Stimulated activated CD8-positive, alpha-beta memory T cell treated with anti-CD3 and anti-CD28 coated beads, Interleukin-7, amount 100 ng/mL, for 1 hour (primary cell): ENCODE measurements at regions not wholly inside any gene's neighbourhood (a gene's known extent, or its start where the extent isn't known, plus 50 kb on each side); places are given as distances from the start of the nearest gene placed in this dataset.
"Not testable (repeated sequence)": the region's sequence is repeated elsewhere in the genome, so short reads cannot be mapped to it uniquely, and the experiment has no call there.

ENCODE experiments used
- DNase-seq, 2 donors: peaks; one replicate each; pipeline ENCODE4 v3.0.0-alpha.2; 2020; ENCODE audit warnings: low read depth in 2 of 2

DNA sequence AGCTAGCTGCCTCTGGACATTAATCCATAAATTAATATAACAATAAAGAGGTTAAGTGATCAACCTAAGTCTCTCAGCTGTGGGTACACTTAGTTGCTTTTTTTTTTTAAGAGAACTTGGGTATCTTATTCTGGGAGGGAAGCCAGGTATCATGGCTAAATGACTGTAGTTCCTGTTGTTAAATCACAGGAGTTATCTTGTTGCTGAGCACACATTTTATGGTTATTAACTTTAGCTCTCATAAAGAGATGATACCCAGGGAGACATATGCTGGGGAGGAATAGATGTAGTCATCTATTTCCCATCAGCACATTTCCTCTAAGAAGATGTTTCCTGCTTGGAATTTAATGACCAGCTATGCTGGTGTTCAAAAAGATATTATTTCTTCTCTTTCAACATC, 227.8 kb downstream of the PTGER3 start:
- no peak for DNase-seq

DNA sequence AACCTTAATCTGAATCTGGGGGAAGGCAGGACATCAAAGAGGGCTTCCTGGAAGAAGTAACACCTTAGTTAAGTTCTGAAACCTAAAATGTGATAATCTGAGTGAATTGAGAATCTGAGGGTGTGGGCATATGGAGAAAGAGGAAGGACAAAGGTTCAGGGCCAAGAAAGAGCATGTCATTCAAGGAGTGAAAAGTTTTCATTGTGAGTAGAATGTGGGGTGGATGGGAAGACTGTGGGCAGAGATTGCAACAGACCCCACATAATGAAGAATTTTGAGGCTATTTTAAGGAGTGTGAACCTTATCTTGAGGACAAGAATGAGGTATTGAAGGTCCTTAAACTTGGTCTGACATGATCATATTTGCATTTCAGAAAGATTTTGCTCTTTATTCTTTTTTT, 227.2 kb downstream of the PTGER3 start:
- no peak for DNase-seq

DNA sequence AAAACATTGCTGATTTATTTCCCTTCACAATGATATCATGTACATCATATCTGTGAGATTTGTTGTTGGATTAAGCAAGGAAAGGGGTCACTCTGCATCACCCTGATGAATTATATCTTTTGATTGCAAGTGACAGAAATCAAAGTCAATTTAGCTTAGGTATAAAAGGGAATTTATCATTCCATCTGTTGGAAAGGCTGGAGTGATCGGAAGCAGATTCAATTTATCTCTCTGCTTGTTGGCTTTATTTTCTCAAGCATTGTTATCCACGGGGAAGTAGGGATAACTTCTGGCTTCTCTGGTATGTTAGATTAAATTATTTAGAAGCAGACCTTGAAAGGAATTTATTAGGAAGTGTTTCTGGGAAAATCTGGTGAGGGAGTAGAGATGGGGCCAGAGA, 226.6 kb downstream of the PTGER3 start:
- DNase-seq, result no peak

DNA sequence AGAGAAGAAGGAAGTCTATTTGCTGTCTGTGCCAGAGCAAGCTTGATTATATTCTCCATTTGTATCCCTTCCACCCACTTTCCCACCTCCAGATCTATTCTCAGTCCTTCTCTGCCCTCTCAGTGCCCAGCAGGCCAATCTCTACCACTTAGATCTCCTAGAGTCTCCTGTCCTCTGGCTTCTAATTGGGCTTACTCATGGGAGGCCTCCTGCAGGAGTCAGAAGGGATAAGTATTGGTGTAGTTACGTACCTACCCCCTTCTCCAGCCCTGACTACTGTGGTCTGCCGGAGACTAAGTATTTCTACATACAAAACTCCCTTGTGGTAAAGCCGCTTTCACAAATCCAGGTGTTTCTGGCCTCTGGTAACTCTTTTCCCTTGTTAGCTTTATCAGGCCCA, 221.2 kb downstream of the PTGER3 start:
- no peak for DNase-seq

DNA sequence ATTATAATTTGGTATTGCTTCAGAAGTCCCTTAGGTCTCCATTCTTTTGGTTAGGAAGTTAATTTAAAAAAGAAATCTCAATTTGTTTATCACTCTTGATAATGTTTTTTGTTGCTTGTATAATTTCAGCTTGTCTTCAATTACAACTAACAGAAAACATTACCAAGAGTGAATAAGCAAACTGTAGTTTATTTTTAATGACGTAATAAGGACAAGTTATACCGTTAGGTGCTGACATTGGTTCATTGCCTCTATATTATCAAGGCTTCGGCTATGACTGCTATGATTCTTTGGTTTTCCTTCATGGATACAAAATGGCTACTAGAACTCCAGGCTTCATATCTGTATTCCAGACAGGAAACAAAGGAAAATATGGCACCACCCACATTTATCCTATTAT, 220.6 kb downstream of the PTGER3 start:
- DNase-seq, result no peak

DNA sequence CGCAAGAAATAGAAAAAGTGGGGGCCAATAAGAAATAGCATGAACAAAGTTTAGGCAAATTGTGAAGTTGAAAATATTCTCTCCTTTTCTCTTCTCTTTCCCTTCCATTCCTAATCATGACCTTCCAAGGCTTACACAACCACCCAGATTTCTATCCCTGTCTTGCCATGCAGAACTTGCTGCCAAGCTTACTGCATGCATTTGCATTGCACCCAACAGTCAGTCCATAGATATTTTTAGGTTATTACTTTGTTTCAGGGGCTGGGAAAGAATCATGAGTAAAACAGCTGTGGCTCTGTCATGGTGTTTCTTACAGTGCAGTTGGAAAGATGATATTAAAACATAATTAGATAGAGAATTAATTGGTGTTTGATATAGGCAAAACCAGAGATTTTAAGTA, 219.4 kb downstream of the PTGER3 start:
- no peak for DNase-seq

DNA sequence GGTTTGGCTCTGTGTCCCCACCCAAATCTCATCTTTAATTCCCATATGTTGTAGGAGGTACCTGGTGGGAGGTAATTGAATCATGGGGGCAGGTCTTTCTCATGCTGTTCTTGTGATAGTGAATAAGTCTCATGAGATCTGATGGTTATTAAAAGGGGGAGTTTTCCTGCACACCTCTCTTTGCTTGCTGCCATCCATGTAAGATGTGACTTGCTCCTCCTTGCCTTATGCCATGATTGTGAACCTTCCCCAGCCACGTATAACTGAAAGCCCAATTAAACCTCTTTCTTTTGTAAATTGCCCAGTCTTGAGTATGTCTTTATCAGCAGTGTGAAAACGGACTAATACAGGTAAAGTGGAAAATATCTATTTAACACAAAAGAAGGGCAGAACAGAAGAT, 213.3 kb downstream of the PTGER3 start:
- not testable (repeated sequence) for DNase-seq

DNA sequence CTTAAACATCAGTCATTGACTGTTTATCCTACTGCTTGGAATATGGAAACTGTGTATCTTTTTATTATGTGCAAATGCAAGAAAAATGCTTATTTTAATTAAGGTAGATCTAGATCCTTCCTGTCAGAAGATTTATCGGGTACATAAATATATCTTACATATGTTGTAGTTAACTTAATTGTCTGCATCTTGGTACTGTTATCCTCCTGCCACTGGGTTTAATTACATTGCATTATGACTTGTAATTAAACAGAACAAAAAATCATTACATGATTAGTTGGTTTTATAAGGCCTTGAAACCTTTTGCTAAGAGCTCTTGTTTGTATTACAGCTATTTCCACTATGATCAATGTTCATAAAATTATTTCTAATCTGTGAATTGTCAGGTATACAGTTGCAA, 211.2 kb downstream of the PTGER3 start:
- DNase-seq, result no peak

DNA sequence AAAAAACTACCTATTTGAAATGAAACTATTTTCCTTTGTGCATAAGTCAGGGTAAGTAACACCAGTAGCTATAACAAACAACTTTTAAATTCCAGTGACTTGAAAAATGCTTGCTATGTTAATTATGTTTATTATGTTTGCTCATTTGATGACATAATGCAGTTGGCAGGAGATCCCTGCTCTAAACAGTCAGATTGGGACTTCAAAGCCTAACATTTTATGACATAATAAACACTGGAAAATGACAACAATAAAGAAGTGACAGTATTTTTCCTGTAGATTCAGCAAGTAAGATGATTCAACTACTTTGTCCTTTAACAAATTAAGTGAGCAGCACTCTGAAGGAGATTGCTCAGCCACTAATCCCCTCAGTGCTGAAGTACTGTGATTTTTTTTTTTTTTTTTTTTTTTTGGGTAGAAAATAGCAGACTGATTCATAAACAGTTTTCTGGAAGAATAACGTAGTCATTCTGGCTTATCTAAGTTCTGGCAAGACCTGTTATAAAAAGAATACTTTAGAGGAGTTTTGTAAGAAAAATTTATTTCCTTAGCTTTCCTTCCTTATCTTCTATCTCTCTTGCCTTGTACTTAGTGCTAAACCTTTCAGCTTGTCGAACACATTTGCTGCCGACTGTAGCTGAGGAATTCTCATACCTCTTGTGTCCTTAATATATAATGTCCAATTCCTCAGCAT, 207.2 kb downstream of the PTGER3 start:
- no peak for DNase-seq

DNA sequence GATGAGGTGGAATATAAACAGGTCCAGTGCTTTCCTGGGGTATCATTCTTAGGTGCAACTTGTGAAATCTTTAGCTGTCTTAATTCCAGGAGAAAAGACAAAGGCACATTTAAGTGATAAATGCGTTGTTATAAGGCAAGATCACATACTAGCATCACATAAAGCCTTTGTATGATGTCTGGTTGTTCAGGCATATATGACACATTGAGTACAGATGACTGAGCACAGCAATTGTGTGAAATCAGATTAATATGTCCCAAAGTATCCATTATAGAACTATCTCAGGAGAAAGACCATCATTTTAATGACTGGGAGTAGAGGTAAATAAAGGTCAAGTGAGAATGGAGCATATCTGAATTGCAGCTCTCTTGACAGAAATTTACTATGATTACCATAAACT, 205.1 kb downstream of the PTGER3 start:
- DNase-seq, result no peak

DNA sequence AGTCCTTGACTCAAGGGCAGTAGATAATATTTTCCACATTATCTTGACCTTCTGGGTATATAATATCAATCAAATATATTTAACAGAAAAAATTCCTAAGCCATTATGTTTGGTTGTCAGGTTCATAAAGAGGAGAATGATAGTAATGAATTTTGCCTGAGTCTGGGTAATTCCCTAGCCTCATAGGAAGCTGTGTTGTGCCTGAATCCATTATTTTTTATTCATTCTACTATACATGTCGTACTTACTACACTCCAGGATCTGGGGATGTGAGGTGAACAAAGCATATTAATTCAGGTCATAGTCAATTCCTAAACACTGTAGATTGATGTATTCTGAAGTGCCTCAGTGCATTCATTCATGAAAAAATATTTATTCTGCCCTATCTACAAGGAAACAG, 204.2 kb downstream of the PTGER3 start:
- DNase-seq, result no peak

DNA sequence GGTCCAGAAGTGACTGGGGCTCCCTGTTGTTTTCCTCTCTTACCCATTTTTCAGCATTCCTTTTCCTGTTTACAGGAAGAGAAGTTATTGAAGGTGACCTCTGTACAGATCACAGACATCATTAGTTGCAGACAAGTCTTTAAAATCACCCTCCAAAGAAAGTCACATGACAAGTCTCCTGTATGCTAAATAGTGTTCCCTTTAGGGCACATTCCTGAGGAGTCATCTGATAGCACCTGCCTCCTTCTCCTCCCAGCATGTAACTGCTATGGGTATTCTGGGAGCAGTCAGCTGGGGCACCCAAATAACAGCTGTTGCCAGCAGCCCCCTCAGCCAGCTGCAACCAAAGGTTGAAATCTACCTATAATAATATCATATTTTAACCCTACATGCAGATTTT, 200.6 kb downstream of the PTGER3 start:
- no peak for DNase-seq

DNA sequence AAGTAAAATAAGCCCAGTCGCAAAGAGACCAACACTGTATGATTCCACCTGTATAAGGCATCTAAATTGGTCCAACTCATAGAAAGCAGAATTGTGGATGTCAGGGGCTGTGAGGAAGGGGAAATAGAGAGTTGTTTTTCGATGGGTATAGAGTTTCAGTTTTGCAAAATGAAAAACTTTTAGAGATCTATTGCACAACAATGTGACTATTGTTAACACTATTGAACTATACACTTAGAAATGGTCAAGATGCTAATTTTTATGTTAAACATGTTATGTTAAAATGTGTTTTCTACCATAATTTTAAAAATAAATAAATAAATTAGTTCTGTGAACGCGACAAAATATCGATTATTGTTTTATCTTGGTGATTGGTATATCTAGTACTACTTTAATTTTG, 192.4 kb downstream of the PTGER3 start:
- no peak for DNase-seq

DNA sequence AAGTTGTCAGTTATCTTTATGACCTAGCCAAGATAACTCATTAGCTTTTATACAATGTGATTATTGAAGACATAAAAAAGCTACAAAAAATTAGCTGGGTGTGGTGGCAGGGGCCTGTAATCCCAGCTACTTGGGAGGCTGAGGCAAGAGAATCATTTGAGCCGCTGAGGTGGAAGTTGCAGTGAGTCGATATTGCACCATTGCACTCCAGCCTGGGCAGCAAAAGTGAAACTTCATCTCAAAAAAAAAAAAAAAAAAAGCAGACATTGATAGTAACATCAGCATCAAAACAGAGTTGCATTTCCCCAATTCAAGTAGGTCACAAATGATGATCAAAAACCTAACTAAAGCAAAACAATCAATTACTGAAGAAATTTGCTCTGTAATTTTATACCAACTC, 191.4 kb downstream of the PTGER3 start:
- no peak for DNase-seq

DNA sequence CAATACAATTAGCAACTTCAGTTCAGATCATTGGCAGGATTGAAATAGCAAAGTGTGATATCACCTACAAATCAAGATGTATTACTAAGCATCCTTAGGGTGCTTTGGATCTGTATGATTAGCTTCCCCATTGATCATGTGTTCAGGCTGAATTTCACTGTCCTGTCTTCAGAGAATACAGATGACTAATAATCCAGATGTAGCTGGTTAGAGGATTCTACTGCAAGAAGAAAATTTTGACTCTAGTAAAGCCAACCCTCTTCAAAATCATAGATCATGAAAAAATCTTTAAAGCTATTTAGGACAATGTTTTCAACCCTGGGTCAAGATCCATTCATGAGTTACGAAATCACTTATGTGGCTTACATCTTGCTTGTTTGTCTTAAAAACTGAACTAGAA, 184.4 kb downstream of the PTGER3 start:
- DNase-seq, result no peak

DNA sequence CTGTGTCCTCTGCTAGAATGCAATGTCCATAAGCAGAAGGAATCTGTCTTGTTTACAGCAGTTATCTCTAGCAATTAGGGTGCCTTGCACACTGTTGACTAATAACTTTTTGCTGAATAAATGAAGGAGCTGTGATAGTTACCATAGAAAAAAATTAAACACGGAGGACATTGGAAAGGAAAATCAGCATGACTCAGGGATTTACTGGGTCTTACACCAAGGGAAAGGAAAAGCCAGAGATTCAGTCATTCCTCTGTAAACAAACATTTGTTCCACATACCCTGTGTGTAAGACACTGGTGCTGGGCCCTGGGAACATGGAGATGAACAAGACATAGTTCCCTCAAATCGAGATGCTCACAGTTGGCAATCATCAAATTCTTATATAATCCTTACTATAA, 183.3 kb downstream of the PTGER3 start:
- DNase-seq, result no peak

DNA sequence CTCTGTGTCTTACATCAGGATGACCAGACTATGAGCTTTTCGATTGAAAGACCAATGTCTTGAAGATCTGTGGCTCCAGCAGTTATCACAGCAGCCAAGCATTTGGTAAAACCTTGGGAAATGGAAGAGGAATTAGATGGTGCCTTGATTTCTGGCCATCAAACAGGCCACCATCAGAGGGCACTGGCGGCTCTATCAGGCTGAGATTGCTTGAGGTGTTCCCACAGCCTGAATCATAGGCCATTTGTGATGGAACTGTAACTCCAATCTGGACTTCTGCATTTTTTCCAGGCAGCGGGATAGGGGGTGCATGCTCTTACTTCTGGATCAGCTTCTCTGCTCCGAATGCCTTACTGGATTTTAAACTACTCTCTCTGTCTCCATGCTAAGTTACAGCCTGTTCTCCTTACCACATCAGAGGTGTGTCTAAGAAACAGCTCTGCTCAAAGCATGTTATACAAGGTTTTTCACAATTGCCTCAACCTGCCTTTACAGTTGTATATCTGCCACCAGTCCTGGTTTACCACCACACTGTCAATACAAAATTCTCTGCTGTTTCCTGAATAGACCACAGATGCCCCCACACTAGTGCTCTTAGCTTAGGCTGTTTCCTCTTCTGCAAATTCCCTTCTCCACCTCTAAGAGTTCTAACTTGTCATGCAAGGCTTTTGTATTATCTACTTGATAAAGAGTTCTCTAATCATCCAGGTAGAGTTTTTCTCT, 180.9 kb downstream of the PTGER3 start:
- DNase-seq, result no peak

DNA sequence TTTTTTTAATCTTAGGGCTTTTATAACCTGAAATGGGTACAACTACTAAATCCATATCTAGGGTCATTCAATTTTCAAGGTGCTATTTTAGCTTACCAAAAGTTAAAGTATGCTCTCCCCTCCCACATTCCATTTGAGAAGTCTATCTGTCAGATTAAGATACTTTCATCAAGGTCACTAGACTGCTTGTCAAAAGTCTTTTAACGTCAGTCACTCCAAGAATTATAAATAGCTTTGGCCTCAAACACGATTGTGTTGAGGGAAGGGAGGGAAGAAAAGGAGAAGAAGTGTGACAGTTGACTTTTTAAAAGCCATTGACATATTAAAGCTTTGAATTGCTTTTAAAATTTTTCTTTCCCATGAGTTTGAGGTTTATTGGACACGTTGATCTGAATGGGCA, 175.8 kb downstream of the PTGER3 start:
- DNase-seq, result no peak

DNA sequence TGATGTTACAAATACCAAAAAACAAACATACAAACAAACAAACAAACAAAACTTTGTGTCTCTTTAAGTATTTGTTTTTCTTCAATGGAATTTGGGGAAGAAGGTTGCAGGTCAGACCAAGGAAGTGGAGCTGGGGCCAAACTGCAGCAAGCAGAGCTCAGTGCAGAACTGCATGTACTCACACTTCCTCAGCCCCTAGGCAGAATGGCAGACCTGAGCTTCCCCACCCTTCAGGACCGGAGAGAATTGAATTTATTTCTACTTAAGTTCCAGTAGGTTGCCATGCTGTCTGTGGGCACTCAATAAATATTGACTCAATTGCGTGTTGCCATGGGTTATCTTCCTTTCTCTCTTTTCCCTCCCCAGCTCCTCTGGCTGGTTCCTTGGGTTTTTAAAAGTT, 173.6 kb downstream of the PTGER3 start:
- DNase-seq, result no peak

DNA sequence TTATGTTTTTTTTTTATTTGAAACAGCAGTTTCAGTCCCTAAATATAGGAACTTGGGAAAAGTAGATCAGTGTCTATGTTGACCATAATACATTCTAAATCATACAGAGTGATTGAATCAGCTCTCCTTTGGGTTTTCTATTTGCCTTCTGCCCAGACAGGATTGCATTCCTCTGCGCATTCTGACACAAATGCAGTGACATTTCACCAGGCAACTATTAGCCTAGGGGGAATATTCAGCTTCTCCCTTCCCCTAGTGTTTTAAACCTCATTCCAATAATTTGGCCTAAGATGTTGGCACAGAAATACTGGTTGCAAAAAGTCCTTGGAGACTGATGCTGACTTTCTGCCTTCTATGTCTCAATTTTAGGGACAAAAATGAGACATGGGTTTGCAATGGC, 172.8 kb downstream of the PTGER3 start:
- DNase-seq, result no peak

DNA sequence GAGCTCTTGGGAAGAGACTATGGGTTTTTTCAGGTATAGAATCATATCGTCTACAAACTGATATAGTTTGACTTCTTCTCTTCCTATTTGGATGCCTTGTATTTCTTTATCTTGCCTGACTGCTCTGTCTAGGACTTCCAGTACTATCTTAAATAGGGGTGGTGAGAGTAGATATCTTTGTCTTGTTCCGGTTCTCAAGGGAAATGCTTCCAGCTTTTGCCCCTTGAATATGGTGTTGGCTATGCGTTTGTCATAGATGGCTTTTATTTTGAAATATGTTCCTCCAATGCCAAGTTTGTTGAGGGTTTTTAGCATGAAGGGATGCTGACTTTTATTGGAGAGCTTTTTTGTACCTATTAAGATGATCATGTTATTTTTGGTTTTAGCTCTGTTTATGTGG, 170.3 kb downstream of the PTGER3 start:
- DNase-seq, result no peak

DNA sequence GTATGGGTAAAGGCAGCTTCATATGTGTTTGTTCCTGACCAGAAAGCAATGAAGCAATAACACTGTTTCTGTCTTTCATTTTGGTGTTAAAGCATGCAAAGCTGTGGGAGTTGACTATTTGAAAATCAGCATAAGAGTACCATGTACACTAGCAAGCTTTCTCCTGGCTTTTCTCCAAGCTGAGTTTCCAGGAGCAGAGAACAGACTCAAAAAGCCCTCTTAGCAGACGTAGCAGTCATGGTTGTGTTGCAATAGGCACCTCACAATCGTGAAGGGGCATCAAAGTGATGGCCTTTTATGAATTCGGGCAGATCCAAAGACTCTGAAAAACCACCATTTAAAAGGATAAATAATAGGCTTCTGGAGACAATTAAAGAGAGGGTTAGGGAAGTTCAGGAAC, 159.7 kb downstream of the PTGER3 start:
- no peak for DNase-seq

DNA sequence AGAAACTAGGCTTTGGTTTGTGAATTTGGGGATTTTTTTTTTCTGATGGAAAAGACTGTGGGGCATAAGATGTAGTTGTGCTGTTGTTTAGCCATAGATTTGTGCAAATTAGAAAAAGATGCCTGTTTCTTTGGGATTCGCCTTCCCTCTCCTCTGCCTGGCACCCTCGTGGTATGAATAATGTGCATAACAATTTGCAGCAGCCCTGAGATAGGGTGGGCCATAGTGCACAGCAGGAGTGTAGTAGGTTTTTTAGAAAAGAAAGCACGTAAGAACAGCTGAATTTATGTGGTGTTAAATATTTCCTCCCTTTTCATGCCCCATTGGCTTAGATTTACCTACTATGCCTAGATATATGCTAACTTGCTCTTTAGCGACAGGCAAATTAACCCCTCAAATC, 158.9 kb downstream of the PTGER3 start:
- DNase-seq, result no peak

DNA sequence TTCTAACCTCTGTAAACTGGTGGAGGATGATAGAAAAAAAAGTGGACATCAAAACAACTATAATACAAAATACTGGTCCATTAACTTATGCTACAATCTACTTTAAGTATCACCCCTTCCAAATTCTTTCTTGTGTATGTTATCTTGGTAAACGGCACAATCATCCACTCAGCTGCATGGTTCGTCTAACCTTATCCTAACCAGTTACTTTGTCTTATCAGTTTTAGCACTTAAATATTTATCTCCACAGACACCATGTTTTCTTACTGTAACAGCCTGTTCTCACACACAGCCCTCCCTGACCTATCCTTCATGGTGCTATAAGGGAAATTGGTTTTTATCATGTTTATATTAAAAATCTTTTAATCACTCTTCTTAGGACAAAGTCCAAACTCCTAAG, 157.2 kb downstream of the PTGER3 start:
- no peak for DNase-seq
